HepG2 (cell line): ENCODE measurements at regions not wholly inside any gene's neighbourhood (a gene's known extent, or its start where the extent isn't known, plus 50 kb on each side); places are given as distances from the start of the nearest gene placed in this dataset.

Experiments
- ATAC-seq: fragments of 200-7000 bp; cut with Tn5 transposase; 3 replicates; pipeline ENCODE4 v1.9.1; 2020; ENCODE audit warnings: mild to moderate bottlenecking, moderate library complexity
- BruUV-seq: library from RNA; stranded (reverse); fragments of 400-500 nt; replicated peaks from 2 replicates; lab custom pipeline; 2021; lab: Mats Ljungman, UMichigan
- CTCF ChIA-PET: fragments of 300-600 bp; formaldehyde crosslinking; extraction: SDS; loops from one replicate; lab custom pipeline; 2021; ENCODE audit warnings: low total read pairs, inconsistent platforms, low intra/inter-chr PET ratio; lab: Yijun Ruan, JAX
- POLR2A ChIA-PET: fragments of 350-600 bp; sonication (Branson Sonifier 250); formaldehyde crosslinking; loops from one replicate; lab custom pipeline; 2020; ENCODE audit warnings: antibody characterized with exemption, inconsistent platforms; lab: Yijun Ruan, JAX
- DNase-seq: peaks from one replicate; pipeline ENCODE4 v3.0.0-alpha.2; 2015; ENCODE audit warnings: low spot score
- FAIRE-seq: peaks from 3 replicates; lab custom pipeline; 2011; peaks lifted over from hg19 to GRCh38; lab: Jason Lieb, UNC
- H2AFZ ChIP-seq: one replicate; pipeline ENCODE4 v1.6.1; 2011; ENCODE audit warnings: low read length, inconsistent platforms
- H3K27ac ChIP-seq: fragments of 300-600 bp; 3 replicates; pipeline ENCODE4 v1.8.0; 2011; ENCODE audit warnings: mixed run types, mild to moderate bottlenecking, mixed read lengths, low read length, inconsistent platforms; ENCODE audit not compliant: insufficient read depth; ENCODE audit errors: extremely low read length
- H3K27me3 ChIP-seq, 2 experiments: fragments of 200-600 bp in 1 of 2; 2 replicates in 1 of 2; 3 replicates in 1 of 2; pipeline versions ENCODE4 v1.6.0 to v1.8.0; 2011; ENCODE audit warnings: low read length in 2 of 2, mild to moderate bottlenecking in 2 of 2, moderate library complexity in 2 of 2, inconsistent platforms in 1 of 2; ENCODE audit not compliant: insufficient read depth in 2 of 2, control insufficient read depth in 1 of 2
- H3K36me3 ChIP-seq, 2 experiments: fragments of 200-600 bp in 1 of 2; replicated peaks in 1 of 2; 2 replicates in 1 of 2; 3 replicates in 1 of 2; pipeline versions ENCODE4 v1.5.1 to v1.8.0; 2011; ENCODE audit warnings: low read length in 2 of 2, inconsistent platforms in 1 of 2; ENCODE audit not compliant: insufficient read depth in 2 of 2, control insufficient read depth in 1 of 2
- H3K4me1 ChIP-seq: 2 replicates; pipeline ENCODE4 v1.5.1; 2012; ENCODE audit warnings: low read length, inconsistent platforms; ENCODE audit not compliant: insufficient read depth
- H3K4me2 ChIP-seq: 2 replicates; pipeline ENCODE4 v1.6.0; 2011; ENCODE audit warnings: low read depth, low read length, inconsistent platforms
- H3K4me3 ChIP-seq, 3 experiments: fragments of 200-600 bp in 1 of 3; sonication (generic), shearing (Covaris generic) in 1 of 3; replicated peaks in 1 of 3; 2 replicates each; pipeline ENCODE4 v1.5.1; 2011 to 2016; ENCODE audit warnings: low read length in 3 of 3, inconsistent platforms in 2 of 3, low read depth in 2 of 3, mild to moderate bottlenecking in 2 of 3, control low read depth in 1 of 3, mixed read lengths in 1 of 3; ENCODE audit not compliant: insufficient read depth in 1 of 3
- H3K79me2 ChIP-seq: one replicate; pipeline ENCODE4 v1.6.1; 2011; ENCODE audit warnings: low read length, inconsistent platforms; ENCODE audit not compliant: insufficient read depth
- H3K9ac ChIP-seq: 2 replicates; pipeline ENCODE4 v1.6.0; 2011; ENCODE audit warnings: mild to moderate bottlenecking, low read depth, low read length, inconsistent platforms; ENCODE audit not compliant: insufficient read depth
- H3K9me3 ChIP-seq: 2 replicates; pipeline ENCODE4 v1.5.1; 2012; ENCODE audit warnings: mild to moderate bottlenecking, low read length
- H4K20me1 ChIP-seq: 2 replicates; pipeline ENCODE4 v1.6.0; 2011; ENCODE audit warnings: inconsistent platforms, mild to moderate bottlenecking, low read length, moderate library complexity; ENCODE audit not compliant: insufficient read depth
- ELK4 ChIP-seq: sonication (generic); formaldehyde crosslinking; IDR thresholded peaks from 2 replicates; pipeline ENCODE4 v1.9.0; 2021; ENCODE audit warnings: missing genetic modification reagents, borderline replicate concordance
- ETS1 ChIP-seq: sonication (generic); formaldehyde crosslinking; IDR thresholded peaks from 2 replicates; pipeline ENCODE4 v1.4.0; 2020; ENCODE audit warnings: missing genetic modification reagents
- GRHL1 ChIP-seq: sonication (generic); formaldehyde crosslinking; conservative IDR thresholded peaks from 2 replicates; pipeline ENCODE4 v1.8.0; 2022; ENCODE audit warnings: missing genetic modification reagents
- IRX3 ChIP-seq: sonication (generic); formaldehyde crosslinking; IDR thresholded peaks from 2 replicates; pipeline ENCODE4 v1.8.1; 2023; ENCODE audit warnings: mild to moderate bottlenecking, low read depth, missing genetic modification reagents, borderline replicate concordance
- ISL2 ChIP-seq: sonication (generic); formaldehyde crosslinking; IDR thresholded peaks from 2 replicates; pipeline ENCODE4 v1.5.0; 2020; ENCODE audit warnings: missing genetic modification reagents
- KAT2B ChIP-seq: fragments of 150-350 bp; IDR thresholded peaks from 2 replicates; pipeline ENCODE4 v1.6.1; 2014; ENCODE audit warnings: low read depth, low read length, borderline replicate concordance
- NONO ChIP-seq, 2 experiments: fragments of 450-650 bp in 1 of 2; sonication (generic) in 1 of 2; formaldehyde crosslinking in 1 of 2; IDR thresholded peaks in 1 of 2; conservative IDR thresholded peaks in 1 of 2; 2 replicates each; pipeline versions ENCODE4 v1.6.1 to v1.8.0; 2017 to 2022; ENCODE audit warnings: mild to moderate bottlenecking in 1 of 2, missing genetic modification reagents in 1 of 2, moderate library complexity in 1 of 2
- WIZ ChIP-seq: sonication (generic); formaldehyde crosslinking; IDR thresholded peaks from 2 replicates; pipeline ENCODE4 v1.5.1; 2020; ENCODE audit warnings: mild to moderate bottlenecking, missing genetic modification reagents
- ZNF432 ChIP-seq: sonication (generic); formaldehyde crosslinking; IDR thresholded peaks from 2 replicates; pipeline ENCODE4 v1.5.0; 2020; ENCODE audit warnings: missing genetic modification reagents, mild to moderate bottlenecking, borderline replicate concordance
- ZNF44 ChIP-seq: sonication (generic); formaldehyde crosslinking; IDR thresholded peaks from 2 replicates; pipeline ENCODE4 v1.5.1; 2020; ENCODE audit warnings: mild to moderate bottlenecking, missing genetic modification reagents
- ZNF563 ChIP-seq: sonication (generic); formaldehyde crosslinking; IDR thresholded peaks from 2 replicates; pipeline ENCODE4 v1.8.0; 2022; ENCODE audit warnings: mild to moderate bottlenecking, moderate library complexity, missing genetic modification reagents
- ZNF598 ChIP-seq: sonication (generic); formaldehyde crosslinking; IDR thresholded peaks from 2 replicates; pipeline ENCODE4 v1.5.1; 2020; ENCODE audit warnings: mild to moderate bottlenecking, missing genetic modification reagents, borderline replicate concordance
- WGBS: methylation state at CpG from one replicate; pipeline ENCODE4 v1.1.6; 2017; ENCODE audit warnings: low lambda C conversion rate; 5-methylcytosine and 5-hydroxymethylcytosine counted together
- in situ Hi-C: cut with HindIII; loops from 2 replicates; pipeline ENCODE4 v1.10.0; 2017; ENCODE audit warnings: low pct_unique_long_range_greater_than_20kb; ENCODE audit not compliant: extremely low pct_ligation_motif_present
- intact Hi-C: fragments of 100-400 bp; cut with micrococcal nuclease; formaldehyde crosslinking; loops from one replicate; pipeline ENCODE4 v1.10.0; 2022; ENCODE audit not compliant: unreplicated experiment

GRCh38 chr1:193681422-193681821 lies 495.0 kb upstream of the B3GALT2 start:
- H3K9ac ChIP-seq, result no peak overlapping the region
- no peak for TF ChIP-seq ISL2 (CRISPR knock-in tag)
- TF ChIP-seq GRHL1 (CRISPR knock-in tag), result no peak
- TF ChIP-seq ZNF44 (CRISPR knock-in tag), result no peak
- POLR2A ChIA-PET, result no interaction called here

GRCh38 chr1:193680924-193681316 lies 494.5 kb upstream of the B3GALT2 start:
- BruUV-seq, result no TSS peak
- intact Hi-C loops (no loop called here), in situ Hi-C loops (no loop called here)
- no peak for TF ChIP-seq ELK4
- TF ChIP-seq ZNF432 (CRISPR knock-in tag), result no peak
- TF ChIP-seq ZNF563, result no peak
- TF ChIP-seq ETS1 (CRISPR knock-in tag), result no peak
- TF ChIP-seq ZNF598 (CRISPR knock-in tag), result no peak
- TF ChIP-seq WIZ, result no peak
- no peak for TF ChIP-seq NONO (IDR thresholded peaks at IDR 0.05)
- no peak for TF ChIP-seq NONO (CRISPR knock-in tag; conservative IDR thresholded peaks at IDR 0.05)
- no peak for TF ChIP-seq IRX3 (CRISPR knock-in tag)
- TF ChIP-seq KAT2B, result no peak
- no peak for ATAC-seq
- WGBS, result 3% methylated on average over 2 of the region's 2 CpGs
- no peaks in the 10 kb centered on the region for H3K4me1 ChIP-seq
- CTCF ChIA-PET, result no interaction called here
- POLR2A ChIA-PET, result no interaction called here
- H3K27ac ChIP-seq, result no peak overlapping the region
- H3K36me3 ChIP-seq, result no peaks in the 10 kb centered on the region
- H4K20me1 ChIP-seq, result no peaks in the 10 kb centered on the region
- H3K9ac ChIP-seq, result no peak overlapping the region
- no peaks in the 10 kb centered on the region for H3K9me3 ChIP-seq
- no peak for DNase-seq
- no peak overlapping the region for H3K4me2 ChIP-seq
- no peak overlapping the region for H3K4me3 ChIP-seq
- no peak overlapping the region for H2AFZ ChIP-seq
- no peaks in the 10 kb centered on the region for H3K79me2 ChIP-seq
- H3K27me3 ChIP-seq, result no peaks in the 10 kb centered on the region
- FAIRE-seq, result no peak

More at GRCh38 chr1:193681422-193681821, 495.0 kb upstream of the B3GALT2 start:
- ATAC-seq (no peak), DNase-seq (no peak), FAIRE-seq (no peak)
- H3K79me2 ChIP-seq, result no peaks in the 10 kb centered on the region
- no peaks in the 10 kb centered on the region for H3K9me3 ChIP-seq
- no peak overlapping the region for H3K4me2 ChIP-seq
- 0% methylated on average over 1 of the region's 1 CpG for WGBS
- H4K20me1 ChIP-seq, result no peaks in the 10 kb centered on the region
- H3K27me3 ChIP-seq, result no peaks in the 10 kb centered on the region
- H3K4me3 ChIP-seq, result no peak overlapping the region
- no peak overlapping the region for H3K27ac ChIP-seq
- no peak overlapping the region for H2AFZ ChIP-seq
- in situ Hi-C loops, result no loop called here
- intact Hi-C loops, result no loop called here
- CTCF ChIA-PET, result no interaction called here
- no peaks in the 10 kb centered on the region for H3K36me3 ChIP-seq
- H3K4me1 ChIP-seq, result no peaks in the 10 kb centered on the region
- no TSS peak for BruUV-seq
